Fibroblast of the conjunctiva (primary cell): ENCODE measurements at regions not wholly inside any gene's neighbourhood (a gene's known extent, or its start where the extent isn't known, plus 50 kb on each side); places are given as distances from the start of the nearest gene placed in this dataset.
"Not testable (repeated sequence)": the region's sequence is repeated elsewhere in the genome, so short reads cannot be mapped to it uniquely, and the experiment has no call there.

Experiments used
- DNase-seq: peaks from one replicate; pipeline ENCODE4 v3.0.0-alpha.2; 2010; ENCODE audit warnings: low read depth

- no peak for DNase-seq
Measured at GRCh38 chr12:125786143-125786542, 720.9 kb downstream of the AACS start.

- no peak for DNase-seq
Measured at GRCh38 chr12:125794401-125794800, 729.2 kb downstream of the AACS start.

- DNase-seq = no peak
Measured at GRCh38 chr12:125797421-125798175, 732.4 kb downstream of the AACS start.

GRCh38 chr12:125804660-125805059 is 739.4 kb downstream of the AACS start:
- DNase-seq = no peak

- no peak for DNase-seq
Measured at GRCh38 chr12:125824276-125824675, 759.0 kb downstream of the AACS start.

- DNase-seq = no peak
Measured at GRCh38 chr12:125835852-125836251, 770.6 kb downstream of the AACS start.

GRCh38 chr12:125836647-125837046 is 771.4 kb downstream of the AACS start:
- DNase-seq = no peak

GRCh38 chr12:125841332-125841731 is 776.1 kb downstream of the AACS start:
- no peak for DNase-seq

GRCh38 chr12:125852116-125852515 is 786.9 kb downstream of the AACS start:
- DNase-seq = no peak

- no peak for DNase-seq
Measured at GRCh38 chr12:125852679-125853078, 787.4 kb downstream of the AACS start.

GRCh38 chr12:125853670-125854069 is 788.4 kb downstream of the AACS start:
- no peak for DNase-seq

- no peak for DNase-seq
Measured at GRCh38 chr12:125856366-125856765, 791.1 kb downstream of the AACS start.

GRCh38 chr12:125856896-125857295 is 791.7 kb downstream of the AACS start:
- no peak for DNase-seq

GRCh38 chr12:125860672-125861288 is 795.5 kb downstream of the AACS start:
- no peak for DNase-seq

- no peak for DNase-seq
Measured at GRCh38 chr12:125861299-125862281, 796.4 kb downstream of the AACS start.

GRCh38 chr12:125865236-125865635 is 800.0 kb downstream of the AACS start:
- not testable (repeated sequence) for DNase-seq

- DNase-seq = no peak
Measured at GRCh38 chr12:125871811-125872594, 806.8 kb downstream of the AACS start.

- no peak for DNase-seq
Measured at GRCh38 chr12:125873016-125873415, 807.8 kb downstream of the AACS start.

GRCh38 chr12:125878483-125878882 is 813.2 kb downstream of the AACS start:
- DNase-seq = no peak

- DNase-seq = no peak
Measured at GRCh38 chr12:125882141-125882540, 816.9 kb downstream of the AACS start.

- DNase-seq = no peak
Measured at GRCh38 chr12:125888921-125889320, 823.7 kb downstream of the AACS start.

GRCh38 chr12:125889742-125890141 is 824.5 kb downstream of the AACS start:
- no peak for DNase-seq
